ENCODE measurements at regions not wholly inside any gene's neighbourhood (a gene's known extent, or its start where the extent isn't known, plus 50 kb on each side); places are given as distances from the start of the nearest gene placed in this dataset.

DNA sequence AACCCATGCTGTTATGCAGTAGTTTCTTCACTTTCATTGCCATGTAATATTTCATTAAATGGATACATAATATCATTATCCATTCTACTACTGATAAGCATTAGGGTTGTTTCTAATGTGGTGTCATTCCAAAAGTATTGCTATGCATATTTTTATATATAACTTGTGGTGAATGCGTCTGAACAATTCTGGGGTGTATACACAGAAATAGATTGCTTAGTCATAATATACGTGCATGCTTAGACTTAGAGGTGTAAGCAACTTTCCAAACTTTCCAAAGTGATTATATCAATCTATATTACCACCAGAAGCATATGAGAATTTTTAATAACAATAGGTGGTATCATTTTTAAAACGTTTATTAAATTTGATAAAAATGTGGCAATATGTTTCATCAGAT, 540.9 kb downstream of the DSC3 start:
- Histone ChIP-seq H2BK120ac (ENCODE audit: low read depth, low read length, poor library complexity, severe bottlenecking) (no peak overlapping the region), H4K8ac (replicated peaks; ENCODE audit: insufficient read length, low read depth, low read length) (no peak overlapping the region), H3K4ac (ENCODE audit: low read depth, low read length) (no peak overlapping the region), H2BK15ac (ENCODE audit: low read depth, low read length) (no peak overlapping the region), H3K79me2 (ENCODE audit: insufficient read depth, low read length) (no peaks in the 10 kb centered on the region), H3K23ac (ENCODE audit: insufficient read length, low read depth, low read length) (no peak overlapping the region), H3K4me1 (ENCODE audit: insufficient read depth, low read length) (no peaks in the 10 kb centered on the region), H3K4me2 (ENCODE audit: insufficient read depth, insufficient read length, low read length) (no peak overlapping the region), H3K23me2 (ENCODE audit: insufficient read length, low read depth, low read length, poor library complexity, severe bottlenecking) (no peaks in the 10 kb centered on the region), H2AFZ (ENCODE audit: low read length) (no peak overlapping the region), H3K9me3 (ENCODE audit: control insufficient read depth, low read depth, low read length) (no peaks in the 10 kb centered on the region), H2BK12ac (ENCODE audit: insufficient read length, low read depth, low read length) (no peak overlapping the region), H4K91ac (ENCODE audit: insufficient read length, low read depth, low read length) (no peak overlapping the region), H3K9ac (ENCODE audit: extremely low read depth, insufficient read length, low read length) (no peak overlapping the region), H3K56ac (ENCODE audit: insufficient read length, low read depth, low read length) (no peak overlapping the region), H3K27ac (ENCODE audit: insufficient read length, low read depth, low read length) (no peak overlapping the region), H2BK20ac (ENCODE audit: low read depth, low read length, poor library complexity, severe bottlenecking) (no peak overlapping the region), H3T11ph (ENCODE audit: low read length) (no peak overlapping the region), H4K5ac (ENCODE audit: insufficient read length, low read depth, low read length) (no peak overlapping the region), H4K20me1 (ENCODE audit: control insufficient read depth, insufficient read depth, insufficient read length) (no peaks in the 10 kb centered on the region), H2AK5ac (ENCODE audit: insufficient read length, low read length) (no peak overlapping the region), H3K79me1 (ENCODE audit: insufficient read depth, low read depth, low read length, poor library complexity, severe bottlenecking) (no peaks in the 10 kb centered on the region), H3K27me3 (ENCODE audit: insufficient read depth, low read length) (no peaks in the 10 kb centered on the region), H3K18ac (ENCODE audit: insufficient read length, low read depth, low read length) (no peak overlapping the region), H3K14ac (ENCODE audit: insufficient read depth, low read length) (no peak overlapping the region), H2BK5ac (ENCODE audit: insufficient read length, low read length) (no peak overlapping the region)
- no peaks in the 10 kb centered on the region for H3K9me3 Mint-ChIP-seq
- no peak overlapping the region for H3K27ac Mint-ChIP-seq
- no peaks in the 10 kb centered on the region for H3K36me3 Mint-ChIP-seq (ENCODE audit: insufficient read depth in 1 of 3, low read depth in 3 of 3)
- WGBS (ENCODE audit: extremely low coverage, insufficient read length, low lambda C conversion rate) = no CpG with 5 or more reads among the region's 3 CpGs
- DNase-seq = no peak
- no peaks in the 10 kb centered on the region for H3K4me1 Mint-ChIP-seq
- TF ChIP-seq CTCF (conservative IDR thresholded peaks at IDR 0.05) = no peak
- H3K27me3 Mint-ChIP-seq (ENCODE audit: low read depth) = no peaks in the 10 kb centered on the region
- H3K4me3 Mint-ChIP-seq = no peak overlapping the region
